ENCODE measurements at regions not wholly inside any gene's neighbourhood (a gene's known extent, or its start where the extent isn't known, plus 50 kb on each side); places are given as distances from the start of the nearest gene placed in this dataset.

- Histone ChIP-seq H3K4me1 (no peaks in the 10 kb centered on the region), H3K27ac (no peak overlapping the region), H3K27me3 (ENCODE audit: insufficient read depth in 3 of 3, low read length in 2 of 3) (no peaks in the 10 kb centered on the region), H3K36me3 (ENCODE audit: insufficient read depth in 1 of 2, low read depth in 1 of 2) (no peaks in the 10 kb centered on the region), H3K4me3 (no peak overlapping the region), H3K9me3 (no peaks in the 10 kb centered on the region)
- TF ChIP-seq CTCF (IDR thresholded peaks at IDR 0.05), result no peak
- 22 to 73% (median 22%) methylated on average over 2 of the region's 2 CpGs for WGBS, 3 donors
- ATAC-seq (peak in 2 of 4 donors; percentile 52 to 74), DNase-seq (no peak)
- intact Hi-C loops (cut with DNase I), result no loop called here
These were observed 195.7 kb upstream of the RAB4A start for GRCh38 chr1:229075217-229075616.

- no peak for TF ChIP-seq CTCF (IDR thresholded peaks at IDR 0.05)
- Histone ChIP-seq H3K4me1 (no peaks in the 10 kb centered on the region), H3K4me3 (no peak overlapping the region), H3K36me3 (ENCODE audit: insufficient read depth in 1 of 2, low read depth in 1 of 2) (no peaks in the 10 kb centered on the region), H3K9me3 (no peaks in the 10 kb centered on the region), H3K27ac (no peak overlapping the region), H3K27me3 (ENCODE audit: insufficient read depth in 3 of 3, low read length in 2 of 3) (no peaks in the 10 kb centered on the region)
- ATAC-seq (no peak), DNase-seq (no peak)
- intact Hi-C loops (cut with DNase I), result no loop called here
- WGBS, 3 donors, result 88 to 91% (median 90%) methylated on average over 4 of the region's 4 CpGs
These were observed 195.2 kb upstream of the RAB4A start for GRCh38 chr1:229075716-229076115.

GRCh38 chr1:229076195-229076594, 194.7 kb upstream of the RAB4A start:
- 74 to 81% (median 80%) methylated on average over 4 of the region's 4 CpGs for WGBS, 3 donors
- no peak for ATAC-seq
- no peak overlapping the region for H3K27ac ChIP-seq

GRCh38 chr1:229079016-229079595, 191.8 kb upstream of the RAB4A start:
- peaks cover 17% of the 10 kb centered on the region for H3K9me3 ChIP-seq
- no peak for DNase-seq
- no peak for ATAC-seq
- no peak overlapping the region for H3K27ac ChIP-seq
- no peaks in the 10 kb centered on the region for H3K27me3 ChIP-seq (ENCODE audit: insufficient read depth in 3 of 3, low read length in 2 of 3)
- no peaks in the 10 kb centered on the region for H3K36me3 ChIP-seq (ENCODE audit: insufficient read depth in 1 of 2, low read depth in 1 of 2)
- intact Hi-C loops (cut with DNase I), result no loop called here
- no peak for TF ChIP-seq CTCF (IDR thresholded peaks at IDR 0.05)
- 67 to 80% (median 69%) methylated on average over 2 of the region's 2 CpGs for WGBS, 3 donors
- no peaks in the 10 kb centered on the region for H3K4me1 ChIP-seq
- no peak overlapping the region for H3K4me3 ChIP-seq

More at GRCh38 chr1:229076195-229076594, 194.7 kb upstream of the RAB4A start:
- DNase-seq, result no peak
- Histone ChIP-seq H3K4me1 (no peaks in the 10 kb centered on the region), H3K4me3 (no peak overlapping the region), H3K27me3 (ENCODE audit: insufficient read depth in 3 of 3, low read length in 2 of 3) (no peaks in the 10 kb centered on the region), H3K36me3 (ENCODE audit: insufficient read depth in 1 of 2, low read depth in 1 of 2) (no peaks in the 10 kb centered on the region), H3K9me3 (peaks cover under 1% of the 10 kb centered on the region)
- no peak for TF ChIP-seq CTCF (IDR thresholded peaks at IDR 0.05)
- intact Hi-C loops (cut with DNase I), result no loop called here

- ATAC-seq, result no peak
- intact Hi-C loops (cut with DNase I), result no loop called here
- H3K9me3 ChIP-seq, result peaks cover 17% of the 10 kb centered on the region
- no peak for DNase-seq
- no peaks in the 10 kb centered on the region for H3K4me1 ChIP-seq
- no peaks in the 10 kb centered on the region for H3K27me3 ChIP-seq (ENCODE audit: insufficient read depth in 3 of 3, low read length in 2 of 3)
- H3K4me3 ChIP-seq, result no peak overlapping the region
- 60 to 70% (median 62%) methylated on average over 2 of the region's 2 CpGs for WGBS, 3 donors
- TF ChIP-seq CTCF (IDR thresholded peaks at IDR 0.05), result no peak
- no peaks in the 10 kb centered on the region for H3K36me3 ChIP-seq (ENCODE audit: insufficient read depth in 1 of 2, low read depth in 1 of 2)
- no peak overlapping the region for H3K27ac ChIP-seq
These were observed 190.6 kb upstream of the RAB4A start for GRCh38 chr1:229080361-229080760.

Data from psoas muscle (tissue), 7 donors.